Activated naive CD4-positive, alpha-beta T cell treated with anti-CD3 and anti-CD28 coated beads, Interleukin-2, amount 50 U/mL, for 24 hours (primary cell): ENCODE measurements at regions not wholly inside any gene's neighbourhood (a gene's known extent, or its start where the extent isn't known, plus 50 kb on each side); places are given as distances from the start of the nearest gene placed in this dataset.
"Not testable (repeated sequence)": the region's sequence is repeated elsewhere in the genome, so short reads cannot be mapped to it uniquely, and the experiment has no call there.

Experiments
- H3K27ac Mint-ChIP-seq: one replicate; pipeline ENCODE4 v1.8.0; 2021; ENCODE audit warnings: mild to moderate bottlenecking, mixed read lengths
- H3K27me3 Mint-ChIP-seq: one replicate; pipeline ENCODE4 v1.8.0; 2021; ENCODE audit warnings: mixed read lengths
- H3K36me3 Mint-ChIP-seq: one replicate; pipeline ENCODE4 v1.8.0; 2021; ENCODE audit warnings: mixed read lengths
- H3K4me1 Mint-ChIP-seq: one replicate; pipeline ENCODE4 v1.8.0; 2021; ENCODE audit warnings: mixed read lengths
- H3K4me3 Mint-ChIP-seq: one replicate; pipeline ENCODE4 v1.8.0; 2021; ENCODE audit warnings: mild to moderate bottlenecking, mixed read lengths
- H3K9me3 Mint-ChIP-seq: one replicate; pipeline ENCODE4 v1.8.0; 2021; ENCODE audit warnings: mixed read lengths

DNA sequence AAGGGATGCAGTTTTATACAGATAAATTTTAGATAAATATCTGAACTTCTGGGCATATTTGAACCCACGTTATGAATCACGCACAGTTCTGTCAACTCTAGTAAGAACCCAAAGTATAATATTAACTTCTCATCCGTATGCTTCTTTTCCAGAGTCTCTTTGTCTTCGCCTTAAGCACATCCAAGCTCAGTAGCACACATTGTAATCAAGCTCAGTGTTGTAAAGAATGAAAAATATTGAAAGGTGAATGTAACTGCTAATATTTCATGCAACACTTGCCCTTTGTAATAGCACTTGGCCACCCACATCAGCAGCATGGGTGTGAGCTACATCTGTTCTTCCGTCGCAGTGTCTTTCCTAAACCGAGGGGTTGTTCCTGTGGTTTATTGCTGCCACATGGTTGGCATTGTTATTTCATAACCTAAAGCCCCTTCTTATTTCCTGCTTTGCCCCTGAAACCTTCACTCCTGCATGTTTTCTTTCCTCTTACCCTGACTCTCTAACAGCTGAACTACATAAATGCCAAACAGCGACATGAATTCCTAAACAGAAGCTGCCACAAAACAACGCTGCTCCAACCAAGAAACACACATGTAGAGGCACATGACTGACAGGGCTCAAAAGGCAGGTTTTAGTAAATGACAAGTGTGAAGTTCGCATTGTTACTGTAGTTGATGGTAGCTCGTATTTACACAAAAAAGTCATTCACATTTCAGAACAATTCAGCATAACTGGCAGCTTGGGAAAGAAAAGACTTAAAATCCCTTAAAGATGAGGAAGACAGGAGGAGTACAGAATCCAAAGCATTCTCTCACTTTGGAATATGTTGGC is 190.1 kb upstream of the MEF2C start:
- Mint-ChIP-seq H3K4me1 (no peaks in the 10 kb centered on the region), H3K36me3 (no peaks in the 10 kb centered on the region), H3K4me3 (no peak overlapping the region), H3K9me3 (no peaks in the 10 kb centered on the region), H3K27me3 (no peaks in the 10 kb centered on the region), H3K27ac (no peak overlapping the region)

DNA sequence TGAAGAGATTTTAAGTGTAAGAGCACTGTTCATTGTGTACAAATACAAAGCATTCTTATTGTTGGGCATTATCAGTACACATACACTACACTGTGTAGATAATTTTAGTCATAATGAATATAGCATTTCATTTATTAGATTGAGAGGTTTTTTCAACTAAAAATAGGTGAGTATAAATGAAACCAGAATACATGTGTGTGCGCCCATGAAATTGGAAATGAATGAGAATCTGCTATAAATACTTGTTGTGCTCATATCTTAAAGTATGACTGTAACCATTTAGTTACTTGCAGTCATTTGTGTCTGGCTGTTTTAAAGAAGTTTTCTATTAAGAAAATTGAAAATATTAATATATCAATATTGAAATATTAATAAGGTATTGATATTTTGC is 189.0 kb upstream of the MEF2C start:
- Mint-ChIP-seq H3K4me3 (no peak overlapping the region), H3K36me3 (no peaks in the 10 kb centered on the region), H3K27ac (no peak overlapping the region), H3K9me3 (no peaks in the 10 kb centered on the region), H3K27me3 (no peaks in the 10 kb centered on the region), H3K4me1 (no peaks in the 10 kb centered on the region)

DNA sequence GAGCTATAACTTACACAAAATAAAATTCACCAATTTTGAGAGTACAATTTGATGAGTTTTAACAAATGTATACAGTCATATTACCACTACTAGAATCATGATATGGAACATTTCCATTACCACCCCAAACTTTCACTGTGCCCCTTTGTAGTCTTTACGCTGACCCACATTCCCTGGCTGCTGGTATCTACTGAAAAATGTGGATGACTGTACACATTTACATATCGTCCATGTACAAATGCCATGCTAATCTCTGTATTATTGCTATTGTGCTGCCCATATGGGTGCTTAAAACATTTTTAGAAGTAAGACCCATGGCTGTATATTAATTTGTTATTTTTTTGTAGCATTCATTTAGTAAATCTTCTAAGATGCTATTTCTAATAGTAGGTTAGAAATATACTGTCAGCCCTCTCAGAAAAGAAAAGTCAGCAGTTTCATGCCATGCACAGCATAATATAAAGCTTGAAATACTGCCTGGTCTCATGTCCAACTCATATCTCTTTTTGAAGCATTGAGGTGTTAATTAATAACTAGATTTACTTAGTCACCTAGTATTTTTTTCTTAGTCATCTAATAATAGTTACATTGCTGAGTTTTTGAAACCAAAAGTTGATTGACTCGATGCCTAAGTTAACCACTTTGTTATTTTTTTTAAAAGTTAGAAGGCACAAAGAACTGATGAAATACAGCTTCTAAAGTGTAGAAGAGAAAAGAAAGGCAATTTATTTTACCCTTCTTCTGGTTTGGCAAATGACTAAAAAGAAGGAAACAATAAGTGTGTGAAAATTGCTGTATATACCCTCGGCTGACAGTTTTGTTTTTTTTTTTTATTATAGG is 188.3 kb upstream of the MEF2C start:
- Mint-ChIP-seq H3K4me1 (no peaks in the 10 kb centered on the region), H3K27me3 (no peaks in the 10 kb centered on the region), H3K9me3 (no peaks in the 10 kb centered on the region), H3K36me3 (no peaks in the 10 kb centered on the region), H3K27ac (no peak overlapping the region), H3K4me3 (no peak overlapping the region)

DNA sequence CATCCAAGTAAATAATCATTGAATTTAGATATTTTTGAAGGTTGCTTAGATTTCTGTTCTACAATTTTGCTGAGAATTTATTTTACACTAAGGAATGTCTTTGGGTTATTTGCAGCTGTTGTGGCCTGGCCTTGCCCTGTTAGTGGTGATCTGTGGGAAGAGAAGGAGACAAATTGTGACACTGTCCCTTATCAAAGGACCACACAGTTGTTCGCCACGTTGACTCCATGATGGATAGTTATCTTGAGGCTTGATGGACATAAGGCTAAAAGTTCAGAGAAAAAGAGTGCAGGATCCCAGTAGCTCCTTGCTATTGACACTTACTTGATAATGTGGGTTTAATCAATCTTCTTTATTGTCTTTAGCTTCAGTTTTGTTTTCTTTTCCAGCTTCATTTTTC is 186.6 kb upstream of the MEF2C start:
- no peak overlapping the region for H3K4me3 Mint-ChIP-seq

DNA sequence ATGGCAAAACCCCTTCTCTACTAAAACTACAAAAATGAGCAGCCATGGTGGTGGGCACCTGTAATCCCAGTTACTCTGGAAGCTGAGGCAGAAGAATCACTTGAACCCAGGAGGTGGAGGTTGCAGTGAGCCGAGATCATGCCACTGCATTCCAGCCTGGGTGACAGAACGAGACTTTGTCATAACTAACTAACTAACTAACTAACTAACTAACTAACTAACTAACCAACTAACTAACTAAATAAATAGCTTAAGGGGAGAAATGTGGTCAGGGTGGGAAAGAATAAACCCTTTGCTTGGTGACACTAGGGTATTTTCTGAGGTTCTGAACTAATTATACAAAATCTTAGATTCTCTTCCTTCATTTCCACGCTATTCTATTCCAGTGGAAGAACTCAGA is 184.4 kb upstream of the MEF2C start:
- Mint-ChIP-seq H3K36me3 (no peaks in the 10 kb centered on the region), H3K9me3 (no peaks in the 10 kb centered on the region), H3K27me3 (no peaks in the 10 kb centered on the region), H3K4me1 (no peaks in the 10 kb centered on the region), H3K27ac (no peak overlapping the region), H3K4me3 (no peak overlapping the region)

More for the DNA sequence above, 186.6 kb upstream of the MEF2C start:
- Mint-ChIP-seq H3K27ac (no peak overlapping the region), H3K9me3 (no peaks in the 10 kb centered on the region), H3K36me3 (no peaks in the 10 kb centered on the region), H3K4me1 (no peaks in the 10 kb centered on the region), H3K27me3 (no peaks in the 10 kb centered on the region)

DNA sequence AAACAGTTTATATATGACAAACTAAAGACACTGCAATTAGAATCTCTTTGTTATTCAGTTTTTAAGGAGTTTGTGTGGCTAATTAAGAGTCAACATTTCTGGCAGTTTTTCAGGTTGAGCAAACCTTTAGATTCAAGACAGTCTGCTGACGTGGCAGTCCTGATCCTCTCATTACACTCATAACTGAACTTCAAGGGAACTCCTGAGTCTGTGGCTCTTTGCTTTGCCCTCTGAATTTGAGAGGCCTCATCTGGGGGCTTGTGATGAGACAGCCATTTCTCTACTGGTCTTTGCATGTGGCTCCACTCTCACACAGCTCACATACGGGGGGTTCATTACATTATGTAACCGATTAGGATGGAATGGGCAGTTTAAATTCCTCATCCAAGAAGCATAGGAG is 182.9 kb upstream of the MEF2C start:
- H3K4me3 Mint-ChIP-seq, result no peak overlapping the region
- no peaks in the 10 kb centered on the region for H3K4me1 Mint-ChIP-seq
- H3K9me3 Mint-ChIP-seq, result no peaks in the 10 kb centered on the region
- H3K27me3 Mint-ChIP-seq, result no peaks in the 10 kb centered on the region
- H3K36me3 Mint-ChIP-seq, result no peaks in the 10 kb centered on the region
- no peak overlapping the region for H3K27ac Mint-ChIP-seq

DNA sequence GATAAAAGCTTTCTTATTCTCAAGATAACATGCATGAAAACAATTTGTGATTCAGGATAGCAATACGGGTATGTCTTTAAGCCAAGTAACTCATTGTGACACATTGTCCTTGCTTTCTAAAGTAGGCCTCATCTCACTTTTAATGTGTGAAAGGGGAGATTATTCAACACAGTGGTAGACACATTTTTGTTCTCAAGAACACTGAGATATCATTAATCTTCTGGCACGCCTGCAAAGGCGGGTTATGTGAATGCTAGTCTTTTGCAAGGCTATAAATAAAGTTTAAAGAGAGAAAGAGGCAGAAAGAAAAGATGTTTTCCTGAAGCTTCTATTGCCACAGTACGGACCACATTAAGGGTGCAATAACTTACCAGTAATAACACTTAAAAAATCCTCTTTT is 181.8 kb upstream of the MEF2C start:
- no peak overlapping the region for H3K4me3 Mint-ChIP-seq
- no peaks in the 10 kb centered on the region for H3K27me3 Mint-ChIP-seq
- H3K9me3 Mint-ChIP-seq, result no peaks in the 10 kb centered on the region
- H3K4me1 Mint-ChIP-seq, result no peaks in the 10 kb centered on the region
- no peaks in the 10 kb centered on the region for H3K36me3 Mint-ChIP-seq
- no peak overlapping the region for H3K27ac Mint-ChIP-seq

DNA sequence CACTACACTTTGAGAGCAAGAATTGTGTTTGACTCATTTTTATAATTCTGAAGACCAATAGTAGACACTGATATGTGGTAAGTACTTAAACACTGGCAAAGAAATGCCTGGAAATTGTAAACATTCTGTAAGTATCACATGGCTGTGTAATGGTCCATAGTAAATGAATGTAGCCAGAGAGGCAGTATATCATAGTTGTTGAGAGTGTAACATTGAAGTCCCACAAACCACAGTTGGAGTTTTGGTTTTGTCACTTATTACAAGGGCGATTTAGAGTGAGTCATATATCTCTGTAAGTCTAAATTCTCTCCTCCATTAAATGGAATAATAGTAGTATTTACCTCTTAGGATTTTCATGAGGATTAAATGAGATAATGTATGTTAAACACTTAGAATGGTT is 181.1 kb upstream of the MEF2C start:
- no peaks in the 10 kb centered on the region for H3K4me1 Mint-ChIP-seq
- H3K36me3 Mint-ChIP-seq, result no peaks in the 10 kb centered on the region
- H3K9me3 Mint-ChIP-seq, result no peaks in the 10 kb centered on the region
- no peak overlapping the region for H3K27ac Mint-ChIP-seq
- no peaks in the 10 kb centered on the region for H3K27me3 Mint-ChIP-seq
- no peak overlapping the region for H3K4me3 Mint-ChIP-seq

DNA sequence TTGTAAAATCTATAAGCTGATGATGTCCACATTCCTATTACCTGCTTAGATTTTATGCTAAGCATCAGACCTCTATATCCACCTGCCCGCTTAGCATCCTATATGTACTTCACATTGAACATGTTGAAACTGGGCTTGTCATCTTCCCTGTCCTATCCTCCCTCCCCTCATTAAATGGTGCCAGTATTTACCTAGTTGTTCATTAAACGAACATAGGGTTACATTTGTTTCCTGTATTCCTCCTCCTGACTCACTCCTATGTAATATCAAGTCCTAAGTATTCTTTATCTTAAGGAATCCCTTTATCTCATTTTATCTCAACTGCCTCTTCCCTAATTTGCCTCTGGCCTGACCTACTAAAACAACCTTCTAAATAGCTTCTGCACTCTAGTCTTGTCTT is 177.8 kb upstream of the MEF2C start:
- no peaks in the 10 kb centered on the region for H3K36me3 Mint-ChIP-seq
- no peaks in the 10 kb centered on the region for H3K9me3 Mint-ChIP-seq
- no peaks in the 10 kb centered on the region for H3K4me1 Mint-ChIP-seq
- H3K27me3 Mint-ChIP-seq, result no peaks in the 10 kb centered on the region
- H3K27ac Mint-ChIP-seq, result no peak overlapping the region
- H3K4me3 Mint-ChIP-seq, result no peak overlapping the region

DNA sequence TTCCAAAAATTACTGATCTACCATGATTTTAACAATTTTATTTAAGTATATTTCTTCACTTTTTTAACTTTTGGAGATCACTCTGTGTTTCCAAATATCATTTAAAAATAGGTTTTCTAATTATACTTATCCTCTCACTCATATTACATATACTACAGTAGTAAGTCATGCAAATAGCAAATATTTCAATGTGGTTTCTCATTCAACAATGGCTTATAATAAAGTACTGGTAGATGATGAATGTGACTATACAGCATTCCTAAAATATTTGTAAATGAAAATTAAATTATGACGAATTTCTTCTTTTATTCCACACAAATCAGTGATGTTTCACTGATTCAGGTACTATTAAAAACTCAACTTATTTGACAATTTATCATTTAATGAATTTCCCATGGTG is 176.3 kb upstream of the MEF2C start:
- no peak overlapping the region for H3K4me3 Mint-ChIP-seq
- H3K27ac Mint-ChIP-seq, result no peak overlapping the region
- no peaks in the 10 kb centered on the region for H3K36me3 Mint-ChIP-seq
- no peaks in the 10 kb centered on the region for H3K4me1 Mint-ChIP-seq
- no peaks in the 10 kb centered on the region for H3K27me3 Mint-ChIP-seq
- H3K9me3 Mint-ChIP-seq, result no peaks in the 10 kb centered on the region

DNA sequence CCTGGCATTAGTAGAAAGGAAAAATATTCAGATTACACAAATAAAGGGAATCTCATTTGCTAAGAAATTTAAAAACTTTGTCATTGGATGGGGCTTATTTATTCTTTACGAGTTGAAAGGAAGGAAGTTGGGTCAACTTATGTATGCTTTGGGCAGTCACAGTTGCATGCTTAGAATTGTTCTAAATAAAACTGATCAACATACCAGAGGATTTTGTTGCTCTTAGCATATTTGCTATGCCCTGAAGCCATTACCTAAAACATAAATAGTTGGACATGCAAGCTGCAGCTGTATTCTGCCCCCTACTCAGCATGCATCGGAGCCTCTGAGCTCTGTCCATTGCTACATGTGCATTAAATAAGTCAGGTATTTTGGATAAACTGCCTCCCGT is 172.7 kb upstream of the MEF2C start:
- Mint-ChIP-seq H3K27me3 (no peaks in the 10 kb centered on the region), H3K9me3 (peaks cover 6% of the 10 kb centered on the region), H3K27ac (no peak overlapping the region), H3K4me1 (no peaks in the 10 kb centered on the region), H3K36me3 (no peaks in the 10 kb centered on the region), H3K4me3 (no peak overlapping the region)

DNA sequence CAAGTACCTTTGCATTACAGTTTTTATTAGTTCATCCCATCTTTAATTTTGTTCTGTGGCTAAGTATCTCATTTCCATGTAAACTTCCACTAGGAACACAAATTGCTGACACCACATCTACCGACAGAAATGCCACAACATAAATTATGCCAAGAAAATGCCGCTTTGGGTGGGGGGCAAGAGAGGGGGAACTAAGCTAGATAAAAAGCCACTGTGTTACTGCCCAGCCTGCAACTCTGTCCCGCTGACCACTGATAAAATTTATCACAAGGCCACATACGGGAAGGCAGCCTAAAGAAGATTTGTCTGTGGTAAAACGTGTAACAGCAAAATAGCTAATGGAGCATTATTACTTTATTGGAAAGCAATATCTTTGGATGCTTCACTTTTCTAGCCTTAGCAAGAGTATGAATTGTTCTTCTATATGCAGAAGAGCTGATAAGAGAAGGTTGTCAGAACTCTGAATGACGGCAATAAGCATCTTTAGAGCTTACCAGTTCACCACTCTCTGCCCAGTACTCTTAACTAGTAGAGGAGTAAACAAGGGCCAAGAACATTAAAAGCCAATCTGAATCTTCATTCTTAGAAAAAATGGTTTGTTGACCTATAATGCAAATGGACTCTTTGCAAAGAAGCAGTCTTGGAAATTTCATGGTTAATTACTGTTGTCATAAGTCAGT is 172.2 kb upstream of the MEF2C start:
- Mint-ChIP-seq H3K4me1 (no peaks in the 10 kb centered on the region), H3K36me3 (no peaks in the 10 kb centered on the region), H3K9me3 (peaks cover 6% of the 10 kb centered on the region), H3K4me3 (no peak overlapping the region), H3K27me3 (no peaks in the 10 kb centered on the region), H3K27ac (no peak overlapping the region)

DNA sequence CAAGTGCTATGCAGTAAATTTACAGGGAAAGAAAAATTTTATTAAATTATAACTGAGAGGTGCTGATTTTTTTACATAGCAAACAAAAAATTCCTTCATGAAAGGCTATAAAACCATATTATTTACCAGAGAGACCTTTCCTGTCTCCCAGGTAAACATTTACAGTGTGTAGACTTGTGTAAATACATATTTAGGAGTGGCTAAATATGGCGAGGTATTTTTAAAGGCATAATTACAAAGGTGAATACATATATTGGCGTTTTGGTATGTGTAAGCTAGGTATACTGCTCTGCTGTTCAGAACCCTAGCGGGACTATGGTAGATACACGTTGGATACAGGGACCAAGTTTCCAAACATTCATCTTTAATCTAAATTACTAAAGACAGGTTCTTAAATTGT is 170.6 kb upstream of the MEF2C start:
- Mint-ChIP-seq H3K4me3 (no peak overlapping the region), H3K27me3 (no peaks in the 10 kb centered on the region), H3K27ac (no peak overlapping the region), H3K9me3 (peaks cover 6% of the 10 kb centered on the region), H3K4me1 (no peaks in the 10 kb centered on the region), H3K36me3 (no peaks in the 10 kb centered on the region)

DNA sequence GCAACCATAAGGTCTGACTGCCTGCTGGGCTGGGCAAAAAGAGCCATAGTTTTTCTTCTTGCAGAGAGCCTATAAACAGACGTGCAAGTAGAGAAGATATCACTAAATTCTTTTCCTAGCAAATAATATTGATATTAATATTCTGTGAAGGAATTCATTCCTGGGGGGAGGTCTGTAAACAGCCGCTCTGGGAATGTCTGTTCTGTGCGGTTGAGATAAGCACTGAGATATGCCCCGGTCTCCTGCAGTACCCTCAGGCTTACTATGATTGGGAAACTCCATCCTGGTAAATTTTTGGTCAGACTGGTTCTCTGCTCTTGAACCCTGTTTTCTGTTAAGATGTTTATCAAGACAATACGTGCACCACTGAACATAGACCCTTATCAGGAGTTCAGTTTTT is 167.1 kb upstream of the MEF2C start:
- not testable (repeated sequence) for H3K4me1 Mint-ChIP-seq, H3K36me3 Mint-ChIP-seq, H3K4me3 Mint-ChIP-seq

DNA sequence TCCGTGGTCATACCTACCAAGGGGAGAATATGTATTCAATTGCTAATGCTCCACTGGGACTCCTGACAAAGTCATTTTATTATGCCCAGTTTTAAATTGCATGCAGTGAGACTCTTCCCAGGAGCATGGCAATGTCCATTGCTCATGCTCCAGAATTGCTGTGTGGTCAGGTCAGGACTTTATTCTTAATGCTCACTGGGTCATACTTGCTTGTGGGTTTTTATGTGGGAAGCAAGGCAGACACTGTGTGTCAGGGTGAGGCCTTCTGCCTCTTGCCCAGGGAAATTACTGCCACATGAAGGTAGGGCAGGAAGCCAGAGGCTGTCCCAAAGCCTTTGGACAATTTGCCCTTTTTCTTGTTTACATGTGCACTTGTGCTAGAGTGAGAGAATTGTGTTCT is 164.6 kb upstream of the MEF2C start:
- Mint-ChIP-seq H3K9me3 (peaks cover 6% of the 10 kb centered on the region), H3K27me3 (no peaks in the 10 kb centered on the region), H3K4me1 (no peaks in the 10 kb centered on the region), H3K27ac (no peak overlapping the region), H3K36me3 (no peaks in the 10 kb centered on the region), H3K4me3 (no peak overlapping the region)

More for the DNA sequence above, 167.1 kb upstream of the MEF2C start:
- not testable (repeated sequence) for H3K27me3 Mint-ChIP-seq, H3K27ac Mint-ChIP-seq, H3K9me3 Mint-ChIP-seq

DNA sequence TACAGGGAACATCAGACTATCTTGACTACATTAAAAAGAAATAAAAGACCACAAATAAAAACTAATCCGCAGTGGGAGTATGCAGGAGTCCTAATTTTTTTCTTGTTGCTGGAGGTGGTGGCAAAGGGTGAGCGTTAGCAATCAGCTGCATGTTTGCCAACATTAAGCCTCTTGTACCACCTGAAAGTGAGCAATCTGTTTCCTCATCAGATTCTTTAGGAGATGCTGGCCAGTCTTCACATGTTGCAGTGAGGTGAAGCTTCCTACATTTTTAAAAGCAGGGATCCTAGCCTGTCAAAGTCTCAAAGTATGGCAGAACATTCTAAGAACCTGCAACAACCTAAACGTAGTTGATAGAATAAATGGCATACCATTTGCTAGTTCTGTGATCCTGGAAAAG is 162.2 kb upstream of the MEF2C start:
- no peaks in the 10 kb centered on the region for H3K27me3 Mint-ChIP-seq
- no peaks in the 10 kb centered on the region for H3K36me3 Mint-ChIP-seq
- H3K4me1 Mint-ChIP-seq, result no peaks in the 10 kb centered on the region
- no peak overlapping the region for H3K4me3 Mint-ChIP-seq
- no peaks in the 10 kb centered on the region for H3K9me3 Mint-ChIP-seq
- H3K27ac Mint-ChIP-seq, result no peak overlapping the region
